Small intestine (tissue), 7 donors: ENCODE measurements at regions not wholly inside any gene's neighbourhood (a gene's known extent, or its start where the extent isn't known, plus 50 kb on each side); places are given as distances from the start of the nearest gene placed in this dataset.

ENCODE experiments used
- DNase-seq, 2 donors: peaks; one replicate each; pipeline versions ENCODE4 v3.0.0 to v3.0.0-alpha.2; 2013
- FAIRE-seq: peaks from 2 replicates; lab custom pipeline; 2012; peaks lifted over from hg19 to GRCh38; lab: Jason Lieb, UNC
- H3K27ac ChIP-seq, 3 donors: one replicate each; pipeline ENCODE4 v1.5.1; 2013; ENCODE audit warnings: low read length in 2 of 3, mild to moderate bottlenecking in 2 of 3, control low read depth in 1 of 3, inconsistent platforms in 1 of 3, low read depth in 1 of 3, moderate library complexity in 1 of 3
- H3K27me3 ChIP-seq, 3 donors: one replicate each; pipeline ENCODE4 v1.6.1; 2013; ENCODE audit warnings: low read length in 3 of 3, inconsistent platforms in 1 of 3; ENCODE audit not compliant: control insufficient read depth in 3 of 3, insufficient read depth in 3 of 3
- H3K36me3 ChIP-seq, 3 donors: one replicate each; pipeline ENCODE4 v1.6.1; 2013; ENCODE audit warnings: low read length in 3 of 3, inconsistent platforms in 1 of 3, low read depth in 1 of 3, mild to moderate bottlenecking in 1 of 3, moderate library complexity in 1 of 3; ENCODE audit not compliant: control insufficient read depth in 3 of 3, insufficient read depth in 2 of 3
- H3K4me1 ChIP-seq, 3 donors: one replicate each; pipeline ENCODE4 v1.6.1; 2013; ENCODE audit warnings: low read length in 2 of 3, inconsistent platforms in 1 of 3, low read depth in 1 of 3, mild to moderate bottlenecking in 1 of 3, moderate library complexity in 1 of 3; ENCODE audit not compliant: control insufficient read depth in 3 of 3, insufficient read depth in 2 of 3
- H3K4me3 ChIP-seq, 3 donors: one replicate each; pipeline ENCODE4 v1.5.1; 2013; ENCODE audit warnings: low read length in 3 of 3, control low read depth in 1 of 3, inconsistent platforms in 1 of 3, low read depth in 1 of 3, mild to moderate bottlenecking in 1 of 3, moderate library complexity in 1 of 3
- H3K9me3 ChIP-seq, 2 donors: one replicate each; pipeline ENCODE4 v1.6.1; 2013; ENCODE audit warnings: low read depth in 1 of 2, low read length in 1 of 2; ENCODE audit not compliant: control insufficient read depth in 2 of 2, insufficient read depth in 1 of 2
- WGBS, 3 donors: extraction: QIAGEN DNeasy Blood & Tissue Kit; methylation state at CpG; one replicate each; pipeline ENCODE4 v1.1.7; 2013; 5-methylcytosine and 5-hydroxymethylcytosine counted together
- donor health status: healthy with polysubstance abuse.
- donor health status: control.
- donor health status: control.
- donor health status: Bipolar disorder and iron deficiency.
- donor health status: healthy.

DNA sequence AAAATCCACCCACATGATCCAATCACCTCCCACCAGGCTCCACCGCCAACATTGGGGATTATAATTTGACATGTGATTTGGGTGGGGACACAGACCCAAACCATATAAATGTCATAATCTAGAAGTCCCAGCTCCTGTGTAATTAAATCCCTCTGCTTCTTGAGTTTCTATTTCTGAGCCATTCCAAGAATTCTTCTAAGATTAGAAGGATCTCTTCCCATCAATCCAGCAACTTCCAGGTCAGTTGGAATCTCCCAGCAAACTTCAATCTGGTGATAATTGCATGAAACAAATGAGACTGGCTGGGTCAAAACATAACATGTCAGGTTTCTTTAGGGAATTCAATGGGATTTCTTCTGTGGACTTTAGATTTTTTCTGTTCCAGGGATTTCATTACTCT, 127.8 kb upstream of the CDH5 start:
- Histone ChIP-seq H3K36me3 (no peaks in the 10 kb centered on the region), H3K4me3 (no peak overlapping the region), H3K27me3 (no peaks in the 10 kb centered on the region), H3K4me1 (no peaks in the 10 kb centered on the region), H3K9me3 (peaks cover 0 to 7% of the 10 kb centered on the region in 2 donors), H3K27ac (no peak overlapping the region)
- WGBS, 3 donors, result 90 to 93% (median 93%) methylated on average over 1 of the region's 1 CpG
- FAIRE-seq, result no peak
- DNase-seq, result no peak

DNA sequence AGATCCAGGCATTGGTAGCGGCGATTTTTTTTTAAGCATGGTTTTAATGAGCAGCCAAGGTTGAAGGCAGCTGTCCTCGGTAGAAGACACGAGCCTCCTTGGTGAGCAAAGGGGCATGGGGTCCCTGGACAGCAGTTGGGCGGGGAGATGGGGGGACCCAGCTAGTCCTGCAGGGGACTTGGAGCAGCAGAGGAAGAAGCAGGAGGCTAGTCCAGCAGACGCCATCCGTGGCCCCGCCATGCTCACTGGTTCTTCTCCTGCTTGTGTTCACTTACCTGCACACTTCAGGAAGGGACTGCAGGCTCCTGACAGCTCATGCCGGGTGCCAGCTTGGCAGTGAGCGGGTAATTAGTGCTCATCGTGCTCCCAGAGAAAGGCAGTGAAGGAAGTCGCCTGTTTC, 130.2 kb upstream of the CDH5 start:
- DNase-seq, result no peak
- WGBS, 3 donors, result 83 to 88% (median 84%) methylated on average over 12 of the region's 12 CpGs
- no peaks in the 10 kb centered on the region for H3K36me3 ChIP-seq
- peaks cover 0 to 7% of the 10 kb centered on the region in 2 donors for H3K9me3 ChIP-seq
- H3K27ac ChIP-seq, result no peak overlapping the region
- no peaks in the 10 kb centered on the region for H3K27me3 ChIP-seq
- H3K4me1 ChIP-seq, result no peaks in the 10 kb centered on the region
- no peak for FAIRE-seq
- no peak overlapping the region for H3K4me3 ChIP-seq

DNA sequence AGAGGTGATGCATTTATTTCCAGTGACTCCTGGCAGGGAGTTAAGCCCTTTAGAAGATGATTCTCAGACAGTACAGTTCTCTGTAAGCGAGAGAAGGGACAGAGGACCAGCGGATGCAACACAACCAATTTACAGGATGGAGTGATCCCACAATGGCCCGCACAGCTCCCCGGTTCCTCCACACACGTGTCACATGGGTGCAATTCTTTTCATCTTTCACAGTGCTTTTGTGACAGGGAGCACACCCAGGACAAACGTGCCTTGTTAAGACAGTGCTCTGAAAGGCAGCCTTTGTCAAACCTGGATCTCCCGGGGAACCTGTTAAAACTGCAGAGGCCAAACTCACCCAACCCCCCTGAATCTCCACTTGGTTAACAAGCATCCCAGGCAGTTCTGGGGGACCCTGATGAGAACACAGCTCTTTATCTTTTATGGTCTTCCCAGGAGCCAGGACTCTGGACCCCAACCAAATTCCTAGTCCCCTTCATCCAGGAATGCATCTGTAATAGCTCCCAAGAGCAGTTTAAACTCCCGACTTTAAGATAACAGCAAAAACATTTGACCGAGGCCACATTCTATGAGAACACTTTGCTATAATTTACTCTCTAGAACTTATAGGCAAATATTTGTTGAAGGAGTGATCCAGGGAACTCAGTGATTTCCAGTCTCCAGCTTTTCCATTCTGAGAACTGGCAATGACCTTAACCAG, 134.9 kb upstream of the CDH5 start:
- Histone ChIP-seq H3K4me1 (no peaks in the 10 kb centered on the region), H3K36me3 (no peaks in the 10 kb centered on the region), H3K27me3 (no peaks in the 10 kb centered on the region), H3K9me3 (no peaks in the 10 kb centered on the region), H3K27ac (no peak overlapping the region), H3K4me3 (no peak overlapping the region)
- FAIRE-seq (no peak), DNase-seq (no peak)
- 43 to 71% (median 55%) methylated on average over 9 of the region's 9 CpGs for WGBS, 3 donors

DNA sequence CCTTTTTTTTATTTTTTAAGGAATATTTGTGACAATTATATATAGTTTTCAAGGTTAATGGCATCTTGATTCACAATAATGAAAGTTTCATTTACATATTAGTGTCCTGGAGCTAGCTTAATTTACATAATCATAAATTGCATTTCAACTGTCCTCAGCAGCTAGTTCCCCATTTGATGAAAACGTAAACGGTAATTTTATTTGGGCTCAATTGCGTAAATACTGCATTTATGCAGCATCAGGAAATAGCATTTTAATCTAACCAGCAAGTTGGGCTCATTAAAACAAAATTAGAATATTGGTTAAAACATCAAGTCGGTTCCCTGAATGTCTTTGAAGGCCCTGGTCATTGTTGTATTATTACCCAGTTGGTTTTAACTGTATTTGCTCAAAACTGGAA, 136.8 kb upstream of the CDH5 start:
- no peaks in the 10 kb centered on the region for H3K9me3 ChIP-seq
- no peak for FAIRE-seq
- H3K36me3 ChIP-seq, result no peaks in the 10 kb centered on the region
- H3K4me1 ChIP-seq, result no peaks in the 10 kb centered on the region
- 77 to 79% (median 78%) methylated on average over 4 of the region's 4 CpGs for WGBS, 3 donors
- H3K4me3 ChIP-seq, result no peak overlapping the region
- H3K27ac ChIP-seq, result no peak overlapping the region
- no peaks in the 10 kb centered on the region for H3K27me3 ChIP-seq
- DNase-seq, result no peak

DNA sequence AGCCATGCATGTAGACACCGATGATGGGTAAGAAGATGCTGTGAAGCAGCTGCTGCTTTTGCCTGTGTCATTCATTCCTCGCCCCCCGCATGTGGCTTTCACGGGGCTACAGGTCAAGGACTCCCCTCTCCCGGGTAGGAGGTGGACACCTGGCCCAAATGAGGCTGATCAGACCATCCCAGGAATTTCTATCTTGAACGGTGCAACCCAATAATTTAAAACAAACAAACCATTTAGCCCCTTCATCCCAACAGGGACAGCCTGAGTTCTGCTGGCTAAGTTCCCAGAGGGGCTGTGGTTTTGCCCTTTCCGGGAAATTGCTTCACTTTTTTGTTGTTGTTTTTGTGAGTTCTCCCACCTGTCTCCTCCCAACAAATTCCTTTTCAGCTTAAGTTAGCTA, 137.7 kb upstream of the CDH5 start:
- Histone ChIP-seq H3K9me3 (no peaks in the 10 kb centered on the region), H3K4me3 (no peak overlapping the region), H3K27me3 (no peaks in the 10 kb centered on the region), H3K4me1 (no peaks in the 10 kb centered on the region), H3K27ac (no peak overlapping the region), H3K36me3 (no peaks in the 10 kb centered on the region)
- no peak for FAIRE-seq
- 50 to 56% (median 56%) methylated on average over 7 of the region's 7 CpGs for WGBS, 3 donors
- no peak for DNase-seq

DNA sequence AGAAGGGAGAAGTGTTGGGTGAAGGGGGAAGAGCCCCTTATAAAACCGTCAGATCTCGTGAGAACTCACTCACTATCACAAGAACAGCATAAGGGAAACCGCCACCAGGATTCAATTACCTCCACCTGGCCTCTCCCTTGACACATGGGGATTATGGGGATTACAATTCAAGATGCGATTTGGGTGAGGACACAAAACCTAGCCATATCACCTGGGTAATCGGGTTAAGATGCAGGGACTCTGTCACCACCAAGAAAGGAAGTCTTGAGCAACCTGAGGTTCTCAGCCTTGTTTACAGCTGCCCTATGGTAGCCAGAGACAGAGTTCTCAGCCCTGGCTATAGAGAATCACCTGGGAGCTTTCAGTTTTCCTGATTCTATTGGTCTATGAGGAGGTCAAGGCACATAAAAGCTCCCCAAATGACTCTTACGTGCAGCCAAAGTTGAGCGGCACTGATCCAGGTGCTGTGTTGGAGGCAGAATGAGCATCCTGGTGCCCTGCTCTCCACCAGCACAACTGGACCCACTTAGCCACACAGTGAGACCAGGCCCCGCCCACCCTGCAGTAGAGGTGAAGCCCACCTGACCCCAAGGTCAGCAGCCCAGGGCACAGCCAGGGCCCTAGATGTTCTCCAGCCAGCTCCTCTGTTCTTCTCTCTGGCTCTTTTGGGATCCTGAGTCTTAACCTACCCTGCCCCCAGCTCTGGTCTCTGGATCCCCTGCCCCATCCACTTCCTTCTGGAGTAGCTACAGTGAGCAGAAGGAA, 138.5 kb upstream of the CDH5 start:
- 66 to 85% (median 83%) methylated on average over 8 of the region's 8 CpGs for WGBS, 3 donors

DNA sequence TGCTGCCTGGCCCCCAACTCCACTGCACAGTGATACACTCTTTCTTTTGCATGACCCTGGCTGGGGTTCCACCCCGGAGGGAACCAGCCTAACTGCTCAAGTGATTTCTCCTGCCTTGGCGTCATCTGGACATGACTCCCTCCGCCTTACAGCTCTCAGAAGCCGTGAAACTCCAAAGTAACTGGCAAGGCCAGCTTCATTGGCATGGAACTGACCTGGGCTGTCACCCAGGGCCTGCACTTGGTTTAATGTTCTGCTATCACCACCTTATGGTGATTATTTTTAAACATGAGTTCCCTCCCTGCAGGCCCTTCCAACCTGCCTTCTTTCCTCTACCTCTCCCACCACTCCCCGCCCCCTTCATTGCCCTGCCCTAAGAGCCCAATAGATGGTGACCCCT, 139.7 kb upstream of the CDH5 start:
- FAIRE-seq, result no peak
- no peaks in the 10 kb centered on the region for H3K36me3 ChIP-seq
- no peaks in the 10 kb centered on the region for H3K9me3 ChIP-seq
- WGBS, 3 donors, result 83 to 91% (median 87%) methylated on average over 5 of the region's 5 CpGs
- no peaks in the 10 kb centered on the region for H3K27me3 ChIP-seq
- H3K4me3 ChIP-seq, result no peak overlapping the region
- H3K27ac ChIP-seq, result no peak overlapping the region
- no peak for DNase-seq
- no peaks in the 10 kb centered on the region for H3K4me1 ChIP-seq

More for the DNA sequence above, 138.5 kb upstream of the CDH5 start:
- H3K36me3 ChIP-seq, result no peaks in the 10 kb centered on the region
- no peaks in the 10 kb centered on the region for H3K4me1 ChIP-seq
- no peaks in the 10 kb centered on the region for H3K9me3 ChIP-seq
- H3K4me3 ChIP-seq, result no peak overlapping the region
- no peaks in the 10 kb centered on the region for H3K27me3 ChIP-seq
- no peak overlapping the region for H3K27ac ChIP-seq
- no peak for DNase-seq
- no peak for FAIRE-seq

DNA sequence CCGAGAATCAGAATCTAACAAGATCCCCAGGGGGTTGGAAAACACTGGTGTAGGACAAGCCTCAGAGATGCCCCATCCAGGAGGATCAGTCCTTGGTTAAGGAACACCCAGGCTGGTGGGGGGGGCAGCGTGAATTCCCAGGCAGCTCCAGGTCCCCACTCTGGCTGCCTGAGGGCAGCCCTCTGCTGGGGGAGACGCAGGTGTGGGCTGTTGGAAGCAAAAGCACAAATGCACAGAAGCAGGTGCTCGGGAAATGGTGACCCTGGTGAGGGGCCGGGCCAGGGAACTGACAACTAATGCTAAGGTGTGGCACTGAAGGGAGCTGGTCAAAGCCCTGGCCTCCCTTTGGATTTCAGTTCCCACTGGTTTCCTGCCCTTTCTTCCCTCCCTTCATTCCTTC, 140.8 kb upstream of the CDH5 start:
- FAIRE-seq, result no peak
- DNase-seq, result no peak

More for the DNA sequence above, 140.8 kb upstream of the CDH5 start:
- no peak overlapping the region for H3K4me3 ChIP-seq
- H3K27me3 ChIP-seq, result no peaks in the 10 kb centered on the region
- WGBS, 3 donors, result 71 to 87% (median 83%) methylated on average over 5 of the region's 5 CpGs
- no peaks in the 10 kb centered on the region for H3K36me3 ChIP-seq
- no peaks in the 10 kb centered on the region for H3K4me1 ChIP-seq
- no peak overlapping the region for H3K27ac ChIP-seq
- no peaks in the 10 kb centered on the region for H3K9me3 ChIP-seq
